Colonic mucosa (tissue), 4 donors: ENCODE measurements at regions not wholly inside any gene's neighbourhood (a gene's known extent, or its start where the extent isn't known, plus 50 kb on each side); places are given as distances from the start of the nearest gene placed in this dataset.

ENCODE experiments used
- DNase-seq: peaks from one replicate; pipeline ENCODE4 v3.0.0-alpha.2; 2020
- H3K27ac ChIP-seq: fragments of 200-600 bp; one replicate; pipeline ENCODE4 v1.8.0; 2021
- H3K27me3 ChIP-seq: fragments of 200-600 bp; one replicate; pipeline ENCODE4 v1.8.0; 2021
- H3K36me3 ChIP-seq: fragments of 200-600 bp; one replicate; pipeline ENCODE4 v1.8.0; 2021
- H3K4me1 ChIP-seq: fragments of 200-600 bp; one replicate; pipeline ENCODE4 v1.8.0; 2021; ENCODE audit warnings: mild to moderate bottlenecking
- H3K4me3 ChIP-seq: fragments of 200-600 bp; one replicate; pipeline ENCODE4 v1.8.0; 2021
- H3K9ac ChIP-seq, 2 donors: one replicate each; pipeline ENCODE4 v1.7.0; 2013; ENCODE audit warnings: control low read depth in 2 of 2, low read depth in 2 of 2, low read length in 2 of 2
- H3K9me3 ChIP-seq: fragments of 200-600 bp; one replicate; pipeline ENCODE4 v1.8.0; 2021
- CTCF ChIP-seq: fragments of 200-600 bp; IDR thresholded peaks from one replicate; pipeline ENCODE4 v1.8.0; 2022; ENCODE audit warnings: antibody characterized with exemption, mild to moderate bottlenecking
- intact Hi-C: fragments of 100-400 bp; cut with DNase I; formaldehyde crosslinking; loops from one replicate; pipeline ENCODE4 v1.14.1; 2022
- donor health status: healthy.
- donor health status: DM: no; HTN: no; CAD: no.
- donor health status: DM: no; HTN: no; CAD: no.

- H3K4me3 ChIP-seq = no peak overlapping the region
- H3K4me1 ChIP-seq = no peaks in the 10 kb centered on the region
- intact Hi-C loops = no loop called here
- H3K27me3 ChIP-seq = no peaks in the 10 kb centered on the region
- no peaks in the 10 kb centered on the region for H3K36me3 ChIP-seq
- no peaks in the 10 kb centered on the region for H3K9me3 ChIP-seq
- TF ChIP-seq CTCF = no peak
- H3K9ac ChIP-seq = no peak overlapping the region
- DNase-seq = no peak
- no peak overlapping the region for H3K27ac ChIP-seq
Measured at GRCh38 chr5:82561797-82562196, 283.6 kb upstream of the RPS23 start.

- no peak for TF ChIP-seq CTCF
- Histone ChIP-seq H3K9ac (no peak overlapping the region), H3K27ac (no peak overlapping the region), H3K27me3 (no peaks in the 10 kb centered on the region), H3K4me1 (no peaks in the 10 kb centered on the region), H3K36me3 (no peaks in the 10 kb centered on the region), H3K9me3 (no peaks in the 10 kb centered on the region), H3K4me3 (no peak overlapping the region)
- intact Hi-C loops = no loop called here
- no peak for DNase-seq
Measured at GRCh38 chr5:82560969-82561368, 282.8 kb upstream of the RPS23 start.

GRCh38 chr5:82560561-82560960 lies 282.4 kb upstream of the RPS23 start:
- Histone ChIP-seq H3K4me3 (no peak overlapping the region), H3K4me1 (no peaks in the 10 kb centered on the region), H3K27ac (no peak overlapping the region), H3K9ac (no peak overlapping the region), H3K36me3 (no peaks in the 10 kb centered on the region), H3K9me3 (no peaks in the 10 kb centered on the region), H3K27me3 (no peaks in the 10 kb centered on the region)
- TF ChIP-seq CTCF = no peak
- no peak for DNase-seq
- intact Hi-C loops = no loop called here

DNA sequence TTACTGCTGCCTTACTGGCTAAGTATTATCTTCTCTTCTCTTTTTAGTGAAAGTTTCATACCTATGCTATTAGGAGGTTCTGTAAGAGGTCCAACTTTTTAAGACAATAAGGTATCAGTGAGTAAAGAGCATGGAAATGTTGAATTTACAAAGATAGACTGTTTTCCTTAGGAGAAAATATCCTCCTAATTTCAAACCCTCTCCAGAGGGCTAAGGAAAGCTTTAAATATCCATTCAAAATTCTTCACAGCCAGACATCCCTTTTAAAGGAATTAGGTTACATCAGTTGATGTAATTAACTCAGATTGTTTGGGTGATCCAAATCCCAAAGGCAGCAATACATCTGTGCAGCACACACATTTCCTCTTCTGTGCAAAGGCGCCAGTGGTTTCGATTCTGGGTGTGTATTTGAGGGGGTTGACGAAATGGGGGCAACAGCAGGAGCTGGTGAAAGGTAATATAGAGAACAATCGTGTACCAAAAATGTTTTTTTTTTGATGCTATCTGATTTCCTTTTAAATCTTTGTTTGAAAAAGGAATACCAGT lies 273.8 kb upstream of the RPS23 start:
- Histone ChIP-seq H3K4me3 (no peak overlapping the region), H3K27me3 (no peaks in the 10 kb centered on the region), H3K9ac (no peak overlapping the region), H3K27ac (no peak overlapping the region), H3K4me1 (no peaks in the 10 kb centered on the region), H3K9me3 (no peaks in the 10 kb centered on the region), H3K36me3 (no peaks in the 10 kb centered on the region)
- TF ChIP-seq CTCF = no peak
- DNase-seq = no peak
- intact Hi-C loops = no loop called here

GRCh38 chr5:82551192-82551591 lies 273.0 kb upstream of the RPS23 start:
- no peak overlapping the region for H3K27ac ChIP-seq
- no peak overlapping the region for H3K9ac ChIP-seq
- H3K36me3 ChIP-seq = no peaks in the 10 kb centered on the region
- DNase-seq = no peak
- H3K4me1 ChIP-seq = no peaks in the 10 kb centered on the region
- no peaks in the 10 kb centered on the region for H3K27me3 ChIP-seq
- TF ChIP-seq CTCF = no peak
- no peak overlapping the region for H3K4me3 ChIP-seq
- no peaks in the 10 kb centered on the region for H3K9me3 ChIP-seq
- intact Hi-C loops = no loop called here

- intact Hi-C loops = no loop called here
- Histone ChIP-seq H3K9ac (no peak overlapping the region), H3K4me3 (no peak overlapping the region), H3K4me1 (no peaks in the 10 kb centered on the region), H3K9me3 (no peaks in the 10 kb centered on the region), H3K36me3 (no peaks in the 10 kb centered on the region), H3K27ac (no peak overlapping the region), H3K27me3 (no peaks in the 10 kb centered on the region)
- no peak for TF ChIP-seq CTCF
- no peak for DNase-seq
Measured at GRCh38 chr5:82549263-82549662, 271.1 kb upstream of the RPS23 start.
